Adrenal gland (tissue), 5 donors: ENCODE measurements at regions not wholly inside any gene's neighbourhood (a gene's known extent, or its start where the extent isn't known, plus 50 kb on each side); places are given as distances from the start of the nearest gene placed in this dataset.

Source experiments
- POLR2A ChIP-seq, 2 donors: fragments of 450-650 bp; IDR thresholded peaks; one replicate each; pipeline ENCODE4 v1.6.1; 2017; ENCODE audit warnings: antibody characterized with exemption in 2 of 2, mild to moderate bottlenecking in 2 of 2, moderate library complexity in 1 of 2
- TF ChIP-seq, protein P1 (sequence below), 6 experiments: fragments of 450-650 bp in 4 of 6; fragments of 200-600 bp in 2 of 6; sonication (generic) in 1 of 6; IDR thresholded peaks; 1 replicate in 5 of 6; 2 replicates in 1 of 6; pipeline versions ENCODE4 v1.5.1 to v1.8.0; 2016 to 2021; ENCODE audit warnings: antibody characterized with exemption in 6 of 6, mild to moderate bottlenecking in 2 of 6, moderate library complexity in 1 of 6
- donor health status: DM: no; HTN: no; CAD: no.

DNA sequence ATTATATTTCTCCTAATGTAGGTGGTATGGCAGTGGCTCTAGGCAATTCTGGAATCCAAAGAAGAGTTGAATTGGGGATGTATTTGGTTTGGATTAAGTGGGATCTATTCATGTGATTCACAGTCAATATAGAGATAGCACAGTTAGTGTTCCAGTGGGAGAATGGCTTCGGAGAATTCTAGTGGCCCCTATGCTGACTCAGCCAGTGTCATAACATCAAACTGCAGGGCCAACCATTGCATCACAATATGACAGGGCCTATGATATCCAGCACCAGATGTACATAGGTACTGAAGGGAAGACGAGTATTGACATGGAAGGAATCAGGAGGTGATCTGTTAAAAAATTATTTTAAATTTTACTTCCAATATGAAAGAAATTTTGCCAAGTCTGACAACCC, 302.8 kb upstream of the UBE2E2 start:
- TF ChIP-seq, protein P1, sequence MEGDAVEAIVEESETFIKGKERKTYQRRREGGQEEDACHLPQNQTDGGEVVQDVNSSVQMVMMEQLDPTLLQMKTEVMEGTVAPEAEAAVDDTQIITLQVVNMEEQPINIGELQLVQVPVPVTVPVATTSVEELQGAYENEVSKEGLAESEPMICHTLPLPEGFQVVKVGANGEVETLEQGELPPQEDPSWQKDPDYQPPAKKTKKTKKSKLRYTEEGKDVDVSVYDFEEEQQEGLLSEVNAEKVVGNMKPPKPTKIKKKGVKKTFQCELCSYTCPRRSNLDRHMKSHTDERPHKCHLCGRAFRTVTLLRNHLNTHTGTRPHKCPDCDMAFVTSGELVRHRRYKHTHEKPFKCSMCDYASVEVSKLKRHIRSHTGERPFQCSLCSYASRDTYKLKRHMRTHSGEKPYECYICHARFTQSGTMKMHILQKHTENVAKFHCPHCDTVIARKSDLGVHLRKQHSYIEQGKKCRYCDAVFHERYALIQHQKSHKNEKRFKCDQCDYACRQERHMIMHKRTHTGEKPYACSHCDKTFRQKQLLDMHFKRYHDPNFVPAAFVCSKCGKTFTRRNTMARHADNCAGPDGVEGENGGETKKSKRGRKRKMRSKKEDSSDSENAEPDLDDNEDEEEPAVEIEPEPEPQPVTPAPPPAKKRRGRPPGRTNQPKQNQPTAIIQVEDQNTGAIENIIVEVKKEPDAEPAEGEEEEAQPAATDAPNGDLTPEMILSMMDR (IDR thresholded peaks at IDR 0.05) = no peak
- TF ChIP-seq POLR2A (IDR thresholded peaks at IDR 0.05) = no peak
